Left ventricle myocardium inferior (tissue), 1 donor: ENCODE measurements at regions not wholly inside any gene's neighbourhood (a gene's known extent, or its start where the extent isn't known, plus 50 kb on each side); places are given as distances from the start of the nearest gene placed in this dataset.

Experiments
- DNase-seq: peaks from one replicate; pipeline ENCODE4 v3.0.0-alpha.2; 2020
- H3K27ac ChIP-seq: fragments of 200-600 bp; replicated peaks from 2 replicates; pipeline ENCODE4 v1.8.0; 2021
- H3K27me3 ChIP-seq: fragments of 200-600 bp; 2 replicates; pipeline ENCODE4 v1.8.0; 2021; ENCODE audit warnings: low read depth
- H3K36me3 ChIP-seq: fragments of 200-600 bp; 2 replicates; pipeline ENCODE4 v1.8.0; 2021
- H3K4me1 ChIP-seq: fragments of 200-600 bp; 2 replicates; pipeline ENCODE4 v1.8.0; 2021
- H3K4me3 ChIP-seq: fragments of 200-600 bp; 2 replicates; pipeline ENCODE4 v1.8.0; 2021; ENCODE audit warnings: mild to moderate bottlenecking, moderate library complexity
- H3K9me3 ChIP-seq: fragments of 200-600 bp; replicated peaks from 2 replicates; pipeline ENCODE4 v1.8.0; 2021
- CTCF ChIP-seq: fragments of 200-600 bp; IDR thresholded peaks from 2 replicates; pipeline ENCODE4 v1.8.0; 2021; ENCODE audit warnings: antibody characterized with exemption, mild to moderate bottlenecking, borderline replicate concordance
- intact Hi-C: fragments of 100-400 bp; cut with micrococcal nuclease; formaldehyde crosslinking; loops from one replicate; pipeline ENCODE4 v1.11.0; 2022
- donor health status: DM: no; HTN: yes; CAD: no; lungs with severe emphysema.

DNA sequence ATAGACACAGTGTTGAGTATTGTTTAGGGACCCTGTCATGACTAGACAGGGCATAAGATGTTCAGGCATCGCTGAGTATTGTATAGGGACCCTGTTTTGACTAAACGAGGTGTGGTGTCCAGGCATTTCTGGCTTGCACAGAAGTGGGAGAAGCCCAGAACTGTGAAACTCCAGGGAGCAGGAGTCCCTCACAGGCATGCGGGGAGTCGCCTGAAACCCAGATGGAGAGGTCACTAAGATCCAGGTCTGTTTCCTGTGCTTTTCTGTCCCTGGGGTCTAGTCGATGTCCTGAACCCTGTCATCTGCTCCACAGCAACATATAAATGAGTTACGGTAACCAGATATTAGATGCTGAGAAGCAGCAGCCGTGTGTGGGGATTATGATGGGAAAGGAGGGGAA, 469.0 kb upstream of the SALL3 start:
- H3K36me3 ChIP-seq, result no peaks in the 10 kb centered on the region
- H3K27me3 ChIP-seq, result peaks cover 30% of the 10 kb centered on the region
- intact Hi-C loops, result no loop called here
- no peak for TF ChIP-seq CTCF
- no peak overlapping the region for H3K27ac ChIP-seq
- H3K4me1 ChIP-seq, result no peaks in the 10 kb centered on the region
- H3K4me3 ChIP-seq, result no peak overlapping the region
- no peak for DNase-seq
- no peaks in the 10 kb centered on the region for H3K9me3 ChIP-seq

GRCh38 chr18:78511666-78512601, 467.7 kb upstream of the SALL3 start:
- H3K27ac ChIP-seq, result no peak overlapping the region
- no peaks in the 10 kb centered on the region for H3K36me3 ChIP-seq
- H3K27me3 ChIP-seq, result peaks cover 18% of the 10 kb centered on the region
- H3K9me3 ChIP-seq, result no peaks in the 10 kb centered on the region
- DNase-seq, result no peak
- no peak for TF ChIP-seq CTCF
- H3K4me1 ChIP-seq, result no peaks in the 10 kb centered on the region
- no peak overlapping the region for H3K4me3 ChIP-seq
- intact Hi-C loops, result no loop called here

DNA sequence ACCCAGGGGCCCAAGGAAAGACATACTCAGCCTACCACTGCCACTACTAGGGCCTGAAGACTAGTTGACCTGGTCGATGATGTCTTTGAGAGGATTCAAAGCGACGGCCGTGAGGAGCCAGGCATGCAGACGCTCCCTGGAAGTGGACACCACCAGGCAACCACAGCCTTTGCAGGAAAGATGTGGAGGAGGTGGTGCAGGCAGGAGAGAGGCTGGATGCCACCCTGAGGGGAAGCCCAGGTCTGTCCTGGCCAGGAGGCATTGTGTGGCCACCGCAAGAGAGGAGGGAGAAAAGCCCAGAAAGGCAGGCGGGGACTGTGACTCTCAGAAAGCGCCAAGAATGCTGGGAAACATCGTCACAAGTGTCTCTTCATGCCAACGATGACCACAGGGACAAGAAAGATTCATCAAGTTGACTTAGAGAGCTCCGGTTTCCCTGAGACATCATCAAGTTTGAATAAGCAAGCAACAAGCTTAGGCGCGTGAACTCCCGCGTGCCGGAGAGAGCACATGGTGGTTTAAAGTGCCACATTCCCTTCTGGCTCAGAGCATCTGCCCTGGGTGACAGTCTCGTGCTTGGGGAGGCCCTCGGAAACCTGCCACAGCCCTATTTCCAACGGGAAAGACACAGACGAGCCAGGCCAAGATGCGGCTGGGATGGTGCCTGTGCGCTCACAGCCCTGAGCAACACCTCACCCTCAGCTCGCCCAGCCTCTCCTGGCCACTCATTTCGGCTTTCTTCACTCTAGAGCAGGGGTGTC, 464.5 kb upstream of the SALL3 start:
- H3K4me3 ChIP-seq, result no peak overlapping the region
- peaks cover 19% of the 10 kb centered on the region for H3K27me3 ChIP-seq
- DNase-seq, result no peak
- no peak for TF ChIP-seq CTCF
- intact Hi-C loops, result no loop called here
- H3K9me3 ChIP-seq, result no peaks in the 10 kb centered on the region
- H3K27ac ChIP-seq, result no peak overlapping the region
- H3K36me3 ChIP-seq, result no peaks in the 10 kb centered on the region
- no peaks in the 10 kb centered on the region for H3K4me1 ChIP-seq

DNA sequence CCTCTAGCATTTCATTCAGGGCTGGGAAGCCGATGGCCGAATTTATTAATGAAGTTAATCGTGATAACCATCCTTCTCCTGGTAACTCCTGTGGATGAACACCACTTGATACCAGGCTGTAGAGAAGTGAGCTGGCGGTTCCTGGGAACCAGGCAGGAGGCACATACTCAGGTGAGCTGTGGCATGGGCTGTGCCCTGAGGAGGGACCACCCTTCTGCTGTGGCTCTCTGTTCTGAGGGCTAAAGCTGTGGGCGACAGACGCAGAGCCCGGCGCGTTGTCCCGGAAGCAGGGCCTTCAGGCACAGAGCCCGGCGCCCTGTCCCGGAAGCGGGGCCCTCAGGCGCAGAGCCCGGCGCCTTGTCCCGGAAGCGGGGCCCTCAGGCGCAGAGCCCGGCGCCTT, 462.3 kb upstream of the SALL3 start:
- no peaks in the 10 kb centered on the region for H3K4me1 ChIP-seq
- H3K36me3 ChIP-seq, result no peaks in the 10 kb centered on the region
- peaks cover 31% of the 10 kb centered on the region for H3K27me3 ChIP-seq
- TF ChIP-seq CTCF, result no peak
- no peak overlapping the region for H3K27ac ChIP-seq
- no peaks in the 10 kb centered on the region for H3K9me3 ChIP-seq
- no peak for DNase-seq
- intact Hi-C loops, result no loop called here
- no peak overlapping the region for H3K4me3 ChIP-seq

DNA sequence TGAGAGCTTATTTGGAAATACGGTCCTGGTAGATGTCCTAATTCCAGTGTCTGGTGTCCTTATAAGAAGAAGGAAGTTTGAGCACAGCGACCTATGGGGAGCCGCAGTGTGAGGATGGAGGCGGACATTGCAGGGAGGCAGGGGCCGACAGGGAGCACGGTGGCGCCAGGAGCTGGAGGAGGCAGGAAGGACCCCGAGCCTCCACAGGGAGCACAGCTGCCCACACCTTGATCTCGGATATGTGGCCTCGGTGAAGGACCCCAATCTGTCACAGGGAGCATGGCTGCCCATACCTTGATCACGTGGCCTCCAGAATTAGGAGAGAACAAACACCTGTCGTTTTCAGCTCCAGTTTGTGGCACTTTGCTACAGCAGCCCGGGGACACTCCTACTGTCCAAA, 461.6 kb upstream of the SALL3 start:
- peaks cover 34% of the 10 kb centered on the region for H3K27me3 ChIP-seq
- no peaks in the 10 kb centered on the region for H3K36me3 ChIP-seq
- intact Hi-C loops, result no loop called here
- no peak for DNase-seq
- H3K4me1 ChIP-seq, result no peaks in the 10 kb centered on the region
- H3K9me3 ChIP-seq, result no peaks in the 10 kb centered on the region
- TF ChIP-seq CTCF, result no peak
- H3K4me3 ChIP-seq, result no peak overlapping the region
- no peak overlapping the region for H3K27ac ChIP-seq
